ENCODE measurements at regions not wholly inside any gene's neighbourhood (a gene's known extent, or its start where the extent isn't known, plus 50 kb on each side); places are given as distances from the start of the nearest gene placed in this dataset.

GRCh38 chr15:93982226-93982727, 249.1 kb upstream of the MCTP2 start:
- TF ChIP-seq POLR2AphosphoS5 (IDR thresholded peaks at IDR 0.05; ENCODE audit: low read depth, low read length) (no peak), REST (IDR thresholded peaks at IDR 0.05; ENCODE audit: insufficient read depth in 1 of 2, low read depth in 2 of 2, low read length in 2 of 2) (no peak), TAF1 (IDR thresholded peaks at IDR 0.05; ENCODE audit: borderline replicate concordance, insufficient read depth, low read length) (no peak), FOXP2 (optimal IDR thresholded peaks at IDR 0.05; ENCODE audit: borderline replicate concordance, extremely low read depth, extremely low read length, insufficient read depth) (no peak), SIN3A (IDR thresholded peaks at IDR 0.05; ENCODE audit: borderline replicate concordance, insufficient read depth, low read length) (no peak)

Measured in PFSK-1 (cell line).